ENCODE measurements at regions not wholly inside any gene's neighbourhood (a gene's known extent, or its start where the extent isn't known, plus 50 kb on each side); places are given as distances from the start of the nearest gene placed in this dataset.
"Not testable (repeated sequence)": the region's sequence is repeated elsewhere in the genome, so short reads cannot be mapped to it uniquely, and the experiment has no call there.

- DNase-seq (ENCODE audit: low spot score): no peak
Measured at GRCh38 chr4:115629270-115629669, 515.9 kb upstream of the NDST4 start.

GRCh38 chr4:115609631-115610030, 496.2 kb upstream of the NDST4 start:
- DNase-seq (ENCODE audit: low spot score): no peak

- no peak for DNase-seq (ENCODE audit: low spot score)
Measured at GRCh38 chr4:115607311-115607710, 493.9 kb upstream of the NDST4 start.

- DNase-seq (ENCODE audit: low spot score): no peak
Measured at GRCh38 chr4:115596265-115597001, 483.0 kb upstream of the NDST4 start.

- no peak for DNase-seq (ENCODE audit: low spot score)
Measured at GRCh38 chr4:115580901-115581300, 467.5 kb upstream of the NDST4 start.

- DNase-seq (ENCODE audit: low spot score): no peak
Measured at GRCh38 chr4:115575851-115576250, 462.4 kb upstream of the NDST4 start.

GRCh38 chr4:115562506-115562905, 449.1 kb upstream of the NDST4 start:
- no peak for DNase-seq (ENCODE audit: low spot score)

GRCh38 chr4:115548123-115548522, 434.7 kb upstream of the NDST4 start:
- no peak for DNase-seq (ENCODE audit: low spot score)

GRCh38 chr4:115537387-115537786, 424.0 kb upstream of the NDST4 start:
- DNase-seq (ENCODE audit: low spot score): no peak

GRCh38 chr4:115529126-115529525, 415.7 kb upstream of the NDST4 start:
- no peak for DNase-seq (ENCODE audit: low spot score)

- not testable (repeated sequence) for DNase-seq (ENCODE audit: low spot score)
Measured at GRCh38 chr4:115519476-115519875, 406.1 kb upstream of the NDST4 start.

GRCh38 chr4:115515772-115516171, 402.4 kb upstream of the NDST4 start:
- DNase-seq (ENCODE audit: low spot score): no peak

- no peak for DNase-seq (ENCODE audit: low spot score)
Measured at GRCh38 chr4:115515366-115515765, 401.9 kb upstream of the NDST4 start.

GRCh38 chr4:115514675-115515074, 401.3 kb upstream of the NDST4 start:
- DNase-seq (ENCODE audit: low spot score): no peak

- DNase-seq (ENCODE audit: low spot score): no peak
Measured at GRCh38 chr4:115505326-115505725, 391.9 kb upstream of the NDST4 start.

GRCh38 chr4:115501656-115502055, 388.2 kb upstream of the NDST4 start:
- DNase-seq (ENCODE audit: low spot score): no peak

- DNase-seq (ENCODE audit: low spot score): not testable (repeated sequence)
Measured at GRCh38 chr4:115493770-115494169, 380.4 kb upstream of the NDST4 start.

- DNase-seq (ENCODE audit: low spot score): no peak
Measured at GRCh38 chr4:115491686-115492085, 378.3 kb upstream of the NDST4 start.

GRCh38 chr4:115489279-115489678, 375.9 kb upstream of the NDST4 start:
- DNase-seq (ENCODE audit: low spot score): no peak

- DNase-seq (ENCODE audit: low spot score): no peak
Measured at GRCh38 chr4:115485402-115485801, 372.0 kb upstream of the NDST4 start.

- no peak for DNase-seq (ENCODE audit: low spot score)
Measured at GRCh38 chr4:115484479-115484878, 371.1 kb upstream of the NDST4 start.

- DNase-seq (ENCODE audit: low spot score): no peak
Measured at GRCh38 chr4:115470763-115471162, 357.3 kb upstream of the NDST4 start.

GRCh38 chr4:115459301-115459700, 345.9 kb upstream of the NDST4 start:
- DNase-seq (ENCODE audit: low spot score): not testable (repeated sequence)

GRCh38 chr4:115456231-115456630, 342.8 kb upstream of the NDST4 start:
- no peak for DNase-seq (ENCODE audit: low spot score)

All from HuH-7.5 (cell line).